GM12891 (cell line): ENCODE measurements at regions not wholly inside any gene's neighbourhood (a gene's known extent, or its start where the extent isn't known, plus 50 kb on each side); places are given as distances from the start of the nearest gene placed in this dataset.
"Not testable (repeated sequence)": the region's sequence is repeated elsewhere in the genome, so short reads cannot be mapped to it uniquely, and the experiment has no call there.

Experiments used
- DNase-seq: peaks from one replicate; pipeline ENCODE4 v3.0.0; 2011; ENCODE audit warnings: low spot score; ENCODE audit not compliant: insufficient read length
- FAIRE-seq: peaks from 2 replicates; lab custom pipeline; 2011; peaks lifted over from hg19 to GRCh38; lab: Jason Lieb, UNC
- PAX5 ChIP-seq: IDR thresholded peaks from 2 replicates; pipeline ENCODE4 v1.6.1; 2011; ENCODE audit warnings: low read length, moderate library complexity, mild to moderate bottlenecking; ENCODE audit not compliant: insufficient read depth, severe bottlenecking
- POLR2A ChIP-seq: IDR thresholded peaks from 2 replicates; pipeline ENCODE4 v1.6.1; 2011; ENCODE audit warnings: low read depth, low read length, control low read depth
- POLR2AphosphoS5 ChIP-seq: IDR thresholded peaks from 2 replicates; pipeline ENCODE4 v1.6.1; 2011; ENCODE audit warnings: low read depth, low read length, control low read depth
- POU2F2 ChIP-seq: IDR thresholded peaks from 2 replicates; pipeline ENCODE4 v1.6.1; 2011; ENCODE audit warnings: low read depth, mild to moderate bottlenecking, control low read depth, low read length, moderate library complexity
- SPI1 ChIP-seq: IDR thresholded peaks from 2 replicates; pipeline ENCODE4 v1.6.1; 2011; ENCODE audit warnings: low read depth, low read length, control low read depth
- TAF1 ChIP-seq: IDR thresholded peaks from 2 replicates; pipeline ENCODE4 v1.6.1; 2011; ENCODE audit warnings: low read depth, low read length, control low read depth

DNA sequence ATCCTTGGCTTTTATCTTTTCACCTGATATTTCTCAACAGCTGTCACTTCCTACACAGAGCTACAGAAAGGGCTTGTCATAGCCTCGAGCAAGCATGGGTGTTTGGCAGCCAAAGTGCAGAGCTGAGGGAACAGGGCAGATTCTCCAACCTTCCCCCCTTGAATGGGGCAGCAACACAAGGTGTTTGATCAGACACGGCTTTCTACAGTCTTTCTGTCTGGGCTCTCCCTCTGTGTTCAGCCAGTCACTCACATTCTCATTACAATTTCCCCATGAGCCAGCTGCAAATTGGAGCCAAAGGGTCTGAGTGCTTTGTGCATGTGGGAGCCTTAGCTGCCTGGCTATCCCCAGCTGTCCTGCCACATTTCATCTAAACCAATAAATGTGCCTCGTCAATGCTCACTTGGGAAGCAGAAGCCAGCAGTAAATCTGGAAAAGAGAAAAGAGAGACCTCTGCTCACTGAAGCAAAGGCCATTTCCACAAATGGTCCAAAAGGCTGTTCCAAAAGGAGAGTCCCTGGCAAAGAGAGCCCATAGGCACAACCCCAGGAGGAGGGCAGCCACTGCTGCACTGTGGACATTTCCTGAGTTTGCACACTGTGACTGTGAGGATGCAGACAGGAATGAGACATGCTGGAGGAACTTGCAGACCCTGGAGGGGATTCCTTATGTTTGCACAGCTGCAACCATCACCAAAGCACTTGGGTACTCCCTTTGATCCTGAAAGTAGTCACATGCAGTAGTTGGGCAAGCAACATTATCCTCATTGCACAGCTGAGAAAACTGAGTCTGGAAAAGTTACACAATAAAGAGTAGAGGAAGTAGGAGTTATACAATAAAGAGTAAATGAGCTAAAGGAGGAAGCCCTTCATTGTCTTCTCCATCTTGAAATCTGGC, 186.8 kb downstream of the FAM181B start:
- DNase-seq (no peak), FAIRE-seq (no peak)
- TF ChIP-seq PAX5 (no peak), TAF1 (no peak), POLR2A (no peak), SPI1 (no peak), POLR2AphosphoS5 (no peak), POU2F2 (no peak)

DNA sequence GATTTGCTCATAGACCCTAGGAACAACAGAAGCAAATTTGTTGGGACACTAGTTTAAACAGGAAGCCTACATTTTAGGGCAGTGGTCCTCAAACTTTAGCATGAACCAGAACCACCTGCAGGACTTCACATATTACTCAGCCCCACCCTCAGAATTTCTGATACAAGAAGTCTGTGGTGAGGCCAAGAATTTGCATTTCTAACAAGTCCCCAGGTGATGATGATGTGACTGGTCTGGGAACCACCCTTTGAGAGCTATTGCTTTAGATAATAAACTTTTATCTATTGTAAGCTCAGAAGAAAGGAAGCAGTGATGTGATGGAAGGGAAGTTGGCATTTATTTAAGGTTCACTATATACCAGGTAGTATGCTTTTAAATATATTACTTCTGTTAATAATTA, 194.0 kb downstream of the FAM181B start:
- DNase-seq (no peak), FAIRE-seq (no peak)
- TF ChIP-seq TAF1 (no peak), POU2F2 (peak; percentile 36; the same call in 1 of the 2 replicates)

DNA sequence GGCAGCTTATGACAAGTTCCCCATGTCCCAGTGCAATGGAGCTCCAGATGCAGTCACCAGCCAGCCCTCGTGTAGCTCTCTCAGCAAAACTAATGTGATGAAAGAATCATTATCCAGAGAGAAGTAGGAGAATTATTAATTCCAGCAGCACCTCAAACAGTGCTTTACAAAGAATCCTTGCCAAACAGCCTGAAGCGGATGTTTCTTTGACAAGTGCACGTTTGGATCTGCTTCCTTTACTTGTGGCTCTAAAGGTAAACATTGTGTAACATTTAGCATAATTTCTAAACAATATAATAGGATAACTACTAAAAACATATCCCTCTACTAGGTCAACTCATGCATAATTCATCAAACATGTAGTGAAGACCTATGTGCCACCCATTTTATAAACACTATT, 197.0 kb downstream of the FAM181B start:
- FAIRE-seq, result no peak
- no peak for DNase-seq
- no peak for TF ChIP-seq POLR2A
- TF ChIP-seq POU2F2, result no peak
- no peak for TF ChIP-seq PAX5
- no peak for TF ChIP-seq POLR2AphosphoS5
- TF ChIP-seq TAF1, result no peak
- TF ChIP-seq SPI1, result no peak

DNA sequence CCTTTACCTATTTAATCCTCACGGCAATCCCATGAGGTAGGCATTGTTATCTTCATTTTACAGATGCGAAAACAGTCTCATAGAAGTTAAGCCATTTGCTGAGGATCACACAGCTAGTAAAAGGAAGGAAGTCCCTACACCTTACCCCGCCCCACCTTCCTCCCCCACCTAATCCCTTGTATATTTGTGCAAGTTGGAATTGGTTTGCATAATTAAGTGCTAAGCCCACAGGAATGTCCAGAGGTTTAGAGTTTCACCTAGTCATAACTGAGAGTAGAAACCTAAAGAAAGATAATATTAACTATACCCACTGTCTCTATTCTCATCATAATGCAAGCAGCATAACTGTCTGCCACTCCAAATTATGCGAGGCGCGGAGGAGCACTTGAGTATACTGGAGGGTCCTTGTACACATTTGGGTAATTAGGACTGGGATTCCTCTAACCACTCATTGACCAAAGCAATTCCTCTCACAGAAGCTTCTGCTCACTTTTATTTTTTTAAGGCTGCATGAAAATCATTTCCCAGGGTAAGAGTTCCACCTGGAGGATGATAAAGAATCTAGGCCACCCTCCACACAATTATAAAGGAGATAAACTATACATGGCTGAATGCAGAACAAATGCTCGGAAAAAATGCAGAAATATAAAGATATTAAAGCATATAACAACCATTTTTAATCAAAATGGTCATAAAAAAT, 199.9 kb downstream of the FAM181B start:
- no peak for TF ChIP-seq POLR2AphosphoS5
- TF ChIP-seq SPI1, result no peak
- no peak for TF ChIP-seq PAX5
- FAIRE-seq, result no peak
- DNase-seq, result no peak

DNA sequence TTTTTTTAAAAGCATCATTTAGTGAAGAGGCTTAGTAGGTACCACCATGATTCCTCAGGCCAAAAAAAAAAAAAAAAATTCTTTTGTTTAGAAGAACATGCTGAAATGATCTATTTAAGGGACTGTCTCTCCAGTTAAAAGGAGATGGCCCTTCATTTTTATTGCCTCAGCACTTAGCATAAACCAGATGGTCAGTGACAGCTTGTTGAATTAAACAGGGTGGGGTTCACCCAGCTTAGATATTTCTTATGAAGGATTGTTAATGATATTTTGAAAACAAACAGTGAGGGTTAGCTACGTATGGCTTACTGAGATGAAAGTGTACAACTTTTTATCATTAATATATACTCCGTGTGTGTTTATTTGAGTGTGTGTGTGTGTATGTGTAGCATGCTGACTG, 203.7 kb downstream of the FAM181B start:
- FAIRE-seq (no peak), DNase-seq (no peak)
- TF ChIP-seq POLR2AphosphoS5, result no peak

DNA sequence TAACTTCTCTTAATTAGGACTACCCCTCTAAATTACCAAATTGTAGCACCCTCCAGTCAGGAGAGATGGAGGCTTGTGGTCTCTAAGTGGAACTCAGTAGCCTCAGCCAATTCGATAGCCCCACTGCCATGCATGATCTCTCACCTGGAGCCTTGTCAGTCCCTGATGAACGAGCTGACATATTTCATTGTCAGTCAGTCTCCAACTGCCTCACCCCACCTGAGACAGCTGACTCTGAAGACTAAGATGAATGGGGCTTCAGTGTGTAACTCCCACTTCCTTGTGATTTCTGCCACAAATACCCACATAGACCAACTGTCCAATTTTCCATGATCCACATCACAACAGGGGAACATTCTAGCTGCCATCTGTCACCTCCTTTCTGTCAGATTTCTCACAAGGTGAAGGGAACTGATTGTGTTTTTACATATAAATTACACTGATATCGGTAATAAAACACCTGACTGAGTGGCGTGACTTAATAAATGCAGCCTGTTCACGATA, 206.5 kb downstream of the FAM181B start:
- DNase-seq (no peak), FAIRE-seq (no peak)
- TF ChIP-seq POLR2A, result no peak
- no peak for TF ChIP-seq POLR2AphosphoS5
- no peak for TF ChIP-seq PAX5
- TF ChIP-seq SPI1, result no peak
- TF ChIP-seq TAF1, result no peak
- no peak for TF ChIP-seq POU2F2

DNA sequence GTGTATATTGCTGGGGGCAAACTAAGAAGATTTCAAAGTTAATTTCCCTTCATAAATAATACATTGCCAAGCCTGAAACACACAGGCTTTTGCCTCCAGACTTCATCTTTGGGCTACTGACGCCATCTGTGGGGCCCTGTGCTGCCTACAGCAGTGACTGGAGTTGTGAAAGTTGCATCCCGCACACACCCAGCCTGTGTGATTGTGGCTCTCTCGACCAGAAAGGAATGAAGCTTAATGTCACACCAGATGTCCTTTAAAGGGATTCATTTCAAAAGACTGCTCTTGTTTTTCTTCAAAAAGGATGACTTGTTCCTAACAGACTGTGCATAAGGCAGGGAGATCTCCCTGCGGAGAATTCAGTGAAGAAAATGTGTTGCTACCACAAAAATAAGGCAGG, 210.5 kb downstream of the FAM181B start:
- no peak for DNase-seq
- no peak for FAIRE-seq

DNA sequence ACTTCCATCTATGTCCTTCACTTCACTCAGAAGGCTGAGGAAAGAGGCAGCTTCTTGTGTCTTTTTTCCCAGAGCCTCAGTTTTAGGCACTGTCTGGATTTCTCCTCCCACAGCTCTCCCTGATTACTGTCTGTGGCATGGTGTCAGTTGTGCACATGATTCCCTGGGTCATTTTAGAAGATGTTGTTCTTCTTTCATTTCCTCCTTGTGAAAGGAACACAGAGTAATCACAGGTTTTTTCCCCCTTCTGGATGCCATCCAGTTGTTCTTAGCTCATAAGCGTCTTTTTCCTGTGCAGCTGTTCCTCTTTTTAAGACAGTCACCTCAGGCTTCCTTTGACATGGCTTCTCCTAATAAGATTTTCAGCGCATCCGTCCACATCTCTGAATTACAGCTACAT, 212.2 kb downstream of the FAM181B start:
- TF ChIP-seq SPI1 (peak; percentile 39; the same call in 1 of the 2 replicates), TAF1 (no peak)
- no peak for DNase-seq
- no peak for FAIRE-seq

More for the DNA sequence above, 210.5 kb downstream of the FAM181B start:
- no peak for TF ChIP-seq TAF1
- no peak for TF ChIP-seq POLR2A
- TF ChIP-seq PAX5, result no peak
- TF ChIP-seq POLR2AphosphoS5, result no peak
- TF ChIP-seq POU2F2, result no peak
- no peak for TF ChIP-seq SPI1

DNA sequence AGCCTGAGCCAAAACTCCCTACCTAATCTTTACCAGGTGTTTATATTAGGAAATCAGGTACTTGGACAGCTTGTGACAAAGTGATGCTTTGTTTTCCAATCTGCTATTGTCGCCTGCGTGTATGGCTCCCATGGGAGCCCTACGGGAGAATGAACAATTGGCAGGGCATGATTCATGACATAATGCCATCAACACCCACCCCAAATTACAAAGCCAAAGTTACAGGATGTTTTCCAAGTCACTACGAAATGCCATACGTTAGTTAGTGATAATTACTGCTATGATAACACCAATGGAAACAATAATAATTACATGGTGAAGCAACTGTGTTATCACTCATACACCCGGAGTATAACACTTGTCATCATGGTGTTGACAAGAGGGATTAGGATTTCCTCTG, 226.4 kb downstream of the FAM181B start:
- TF ChIP-seq POU2F2 (no peak), TAF1 (no peak), POLR2AphosphoS5 (no peak), PAX5 (no peak)
- FAIRE-seq, result no peak

DNA sequence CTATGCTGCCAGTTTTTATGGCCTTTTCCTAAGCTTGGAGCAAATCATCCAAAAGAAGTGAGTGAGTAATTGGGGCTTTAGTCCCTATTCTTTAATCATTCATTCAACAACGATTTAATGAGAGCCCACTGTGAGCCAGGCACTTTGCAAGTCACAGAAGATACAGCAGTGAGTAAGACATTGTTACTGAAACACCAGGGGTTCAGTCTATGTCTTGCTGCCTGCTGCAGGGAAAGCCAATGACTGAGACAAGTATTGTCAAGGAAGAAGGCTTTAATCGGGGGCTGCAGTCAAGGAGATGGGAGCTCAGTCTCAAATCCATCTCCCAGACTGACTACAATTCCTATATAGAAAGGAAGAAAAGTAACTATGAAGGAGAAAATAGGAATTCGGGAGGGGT, 228.3 kb downstream of the FAM181B start:
- TF ChIP-seq POU2F2, result no peak
- TF ChIP-seq POLR2AphosphoS5, result no peak
- TF ChIP-seq SPI1, result no peak
- no peak for TF ChIP-seq POLR2A
- no peak for TF ChIP-seq PAX5
- no peak for TF ChIP-seq TAF1
- DNase-seq, result no peak
- FAIRE-seq, result no peak

More for the DNA sequence above, 226.4 kb downstream of the FAM181B start:
- no peak for DNase-seq

DNA sequence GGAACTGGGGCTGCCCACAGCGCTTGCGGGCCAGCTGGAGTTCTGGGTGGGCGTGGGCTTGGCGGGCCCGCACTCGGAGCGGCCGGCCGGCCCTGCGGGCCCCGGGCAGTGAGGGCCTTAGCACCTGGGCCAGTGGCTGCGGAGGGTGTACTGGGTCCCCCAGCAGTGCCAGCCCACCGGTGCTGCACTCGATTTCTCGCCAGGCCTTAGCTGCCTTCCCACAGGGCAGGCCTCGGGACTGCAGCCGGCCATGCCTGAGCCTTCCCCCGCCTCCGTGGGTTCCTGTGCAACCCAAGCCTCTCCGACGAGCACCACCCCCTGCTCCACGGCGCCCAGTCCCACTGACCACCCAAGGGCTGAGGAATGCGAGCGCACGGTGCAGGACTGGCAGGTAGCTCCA, 232.5 kb downstream of the FAM181B start:
- not testable (repeated sequence) for DNase-seq

More for the DNA sequence above, 232.5 kb downstream of the FAM181B start:
- not testable (repeated sequence) for FAIRE-seq
